Non-pigmented ciliary epithelial cell (primary cell): ENCODE measurements at regions not wholly inside any gene's neighbourhood (a gene's known extent, or its start where the extent isn't known, plus 50 kb on each side); places are given as distances from the start of the nearest gene placed in this dataset.
"Not testable (repeated sequence)": the region's sequence is repeated elsewhere in the genome, so short reads cannot be mapped to it uniquely, and the experiment has no call there.

Source experiments
- DNase-seq: peaks from one replicate; pipeline ENCODE4 v3.0.0-alpha.2; 2010; ENCODE audit warnings: low read depth

DNA sequence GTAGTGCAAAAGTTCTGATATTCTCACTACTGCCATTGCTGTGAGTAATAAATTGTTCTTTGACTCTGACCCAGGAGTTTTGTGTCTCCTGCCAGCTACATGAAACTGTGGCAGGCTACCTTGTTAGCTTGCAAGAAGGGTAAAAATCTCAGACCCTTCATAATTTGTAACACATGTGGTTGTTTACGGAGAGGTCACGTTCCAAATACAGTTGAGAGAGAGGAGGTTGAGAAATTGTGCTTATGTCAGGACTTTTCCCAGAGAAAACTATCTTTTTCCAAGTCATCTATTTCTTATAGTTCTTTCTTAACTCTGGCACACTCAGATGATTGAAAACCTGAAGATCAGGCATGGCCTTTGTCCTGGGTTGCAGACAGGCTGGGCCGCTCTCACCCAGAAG, 114.4 kb upstream of the SVIL start:
- no peak for DNase-seq

GRCh38 chr10:29748109-29748650, 113.4 kb upstream of the SVIL start:
- no peak for DNase-seq

DNA sequence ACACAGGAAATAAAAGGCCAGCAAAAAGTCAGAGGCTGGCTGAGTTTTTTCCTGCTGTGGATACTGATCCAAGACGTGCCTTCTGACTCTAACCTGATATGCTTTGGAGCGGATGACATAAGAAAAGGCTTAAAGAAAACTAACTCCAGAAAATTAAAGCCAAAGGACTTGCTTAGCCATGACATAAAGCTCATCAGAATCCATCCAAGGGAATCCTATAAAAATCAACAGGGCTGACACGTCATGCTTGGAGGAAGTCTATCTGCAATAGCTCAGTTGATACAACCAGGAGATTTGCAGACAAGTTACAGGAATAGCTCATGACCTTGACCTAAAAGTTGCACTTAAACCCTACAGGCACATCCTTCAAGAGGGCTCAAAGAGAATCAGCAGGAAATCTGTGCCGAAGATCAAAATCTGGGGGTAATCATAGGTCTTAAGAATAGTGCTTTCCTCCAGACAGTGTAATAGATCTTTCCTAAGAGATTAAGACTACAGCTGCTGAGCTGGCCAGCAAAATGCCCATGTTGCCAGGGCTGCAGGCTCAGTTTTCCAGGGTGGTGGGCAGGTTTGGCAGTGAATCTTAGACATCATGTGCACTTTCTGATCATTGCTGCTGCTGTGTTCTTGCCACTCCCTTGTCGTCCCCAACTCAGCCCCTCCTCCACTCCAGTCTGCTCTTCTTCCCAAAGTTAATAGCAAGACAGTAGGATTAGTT, 111.5 kb upstream of the SVIL start:
- no peak for DNase-seq

DNA sequence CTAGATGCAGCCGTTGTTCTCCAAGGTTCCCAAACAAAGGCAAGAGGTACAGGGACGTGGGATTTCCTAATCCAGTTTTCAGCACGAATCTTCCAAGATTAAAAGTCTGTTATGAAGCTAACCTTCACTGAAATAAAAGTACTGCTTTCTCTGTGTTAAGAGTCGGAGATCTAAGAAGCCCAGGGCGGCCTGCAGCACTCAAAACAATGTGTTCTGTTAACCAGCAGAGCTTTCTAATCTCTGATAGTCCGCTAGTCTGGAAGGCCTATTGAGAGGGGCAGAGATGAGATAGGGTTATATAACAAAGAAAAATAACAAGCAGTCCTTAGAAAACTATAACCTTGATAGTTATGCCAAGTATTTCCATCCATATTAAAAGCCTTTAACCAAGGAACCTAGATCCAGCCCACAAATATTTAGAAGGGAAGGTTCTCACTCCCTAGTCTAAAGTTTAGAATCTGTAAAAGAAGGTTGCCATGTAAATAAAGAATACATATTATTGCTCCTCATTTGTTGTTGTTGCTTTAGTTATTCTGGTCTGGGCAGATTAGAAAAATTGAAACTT, 106.3 kb upstream of the SVIL start:
- no peak for DNase-seq

GRCh38 chr10:29738341-29738740, 103.6 kb upstream of the SVIL start:
- no peak for DNase-seq

GRCh38 chr10:29737074-29737593, 102.4 kb upstream of the SVIL start:
- no peak for DNase-seq

DNA sequence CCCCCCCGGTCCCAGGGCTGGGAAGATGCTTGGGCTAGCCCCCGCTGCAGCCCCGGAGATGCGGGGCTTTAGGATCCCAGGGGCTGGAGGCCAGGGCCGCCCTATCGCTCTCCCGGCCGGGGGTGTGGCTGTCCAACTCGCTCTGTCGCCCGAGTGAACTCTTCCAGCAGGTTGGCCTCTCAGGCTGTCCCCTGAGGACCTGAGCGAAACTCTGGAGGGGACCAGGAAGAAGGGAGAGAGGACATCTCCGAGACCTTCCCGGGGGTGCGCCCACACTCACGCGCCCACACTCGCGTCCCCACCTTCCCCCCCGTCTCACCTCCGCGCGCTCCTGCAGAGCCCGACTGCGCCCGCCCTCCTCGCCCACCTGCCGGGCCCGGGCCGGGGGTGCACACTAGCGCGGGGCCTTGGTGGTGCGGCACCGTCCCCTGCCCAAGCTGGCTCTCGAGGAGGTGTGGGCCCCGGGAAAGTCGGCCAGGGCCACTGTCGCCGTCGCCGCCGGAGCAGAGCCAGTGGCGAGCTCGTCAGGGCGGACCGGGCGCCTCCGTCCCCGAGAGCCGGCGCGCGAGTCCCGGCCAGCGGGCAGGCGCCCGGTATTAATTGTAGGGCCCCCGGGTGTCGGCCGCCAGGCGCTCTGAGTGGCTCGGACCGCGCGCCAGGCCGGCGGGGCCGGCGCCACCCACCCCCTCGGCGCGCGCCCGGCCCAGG, 101.7 kb upstream of the SVIL start:
- no peak for DNase-seq

- no peak for DNase-seq
Measured at GRCh38 chr10:29735628-29736365, 101.0 kb upstream of the SVIL start.

DNA sequence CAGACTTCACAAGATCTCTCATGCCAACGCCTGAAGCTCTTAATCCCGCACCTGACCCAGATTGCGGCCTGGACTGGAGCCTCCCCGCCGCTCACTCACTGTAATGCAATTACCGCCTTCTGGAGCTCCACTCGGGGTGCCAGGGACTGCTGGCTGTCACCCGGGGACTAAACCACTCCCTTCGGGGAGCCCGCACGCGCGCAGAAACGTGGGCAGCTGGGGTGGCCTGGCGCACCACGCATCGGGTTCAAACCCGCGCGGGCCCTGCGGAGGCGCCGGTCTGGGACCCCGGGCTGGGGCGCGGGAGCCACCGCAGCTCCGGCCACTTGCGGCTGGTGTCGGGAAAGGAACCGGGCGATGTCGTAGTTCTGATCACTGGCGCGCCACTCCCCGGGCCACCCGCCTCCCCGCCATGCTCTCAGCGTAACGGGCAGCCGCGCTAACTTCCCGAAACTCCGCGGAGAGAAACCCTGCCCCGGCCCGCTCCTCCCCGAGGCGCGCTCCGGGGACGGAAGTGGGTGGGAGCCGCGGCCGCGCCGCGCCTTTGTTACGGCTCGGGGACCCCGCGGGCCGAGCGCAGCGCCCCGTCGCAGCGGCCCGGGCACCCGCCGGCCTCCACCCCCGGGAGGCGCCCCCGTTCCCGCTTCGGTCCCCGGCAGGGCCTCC, 100.3 kb upstream of the SVIL start:
- DNase-seq = no peak

GRCh38 chr10:29734640-29734961, 99.8 kb upstream of the SVIL start:
- DNase-seq = no peak

- DNase-seq = no peak
Measured at GRCh38 chr10:29733323-29733722, 98.6 kb upstream of the SVIL start.

DNA sequence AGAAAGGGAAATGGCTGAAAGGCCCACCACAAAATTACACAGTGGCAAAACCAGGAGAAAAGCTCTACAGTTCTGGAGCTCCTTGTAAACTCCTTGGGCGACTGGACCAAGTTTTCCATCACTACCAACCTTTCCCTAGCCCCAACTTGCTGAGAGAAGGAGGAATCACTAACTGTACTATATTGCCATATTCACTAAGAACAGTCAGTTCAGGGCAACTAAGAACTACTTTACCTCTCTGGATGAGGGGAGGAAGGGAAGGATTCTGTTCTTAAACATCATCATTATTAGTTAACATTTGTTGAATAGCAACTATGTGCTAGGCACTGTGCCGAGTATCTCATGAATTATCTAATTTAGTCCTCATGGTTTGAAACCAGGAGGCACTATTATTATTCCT, 98.1 kb upstream of the SVIL start:
- no peak for DNase-seq

DNA sequence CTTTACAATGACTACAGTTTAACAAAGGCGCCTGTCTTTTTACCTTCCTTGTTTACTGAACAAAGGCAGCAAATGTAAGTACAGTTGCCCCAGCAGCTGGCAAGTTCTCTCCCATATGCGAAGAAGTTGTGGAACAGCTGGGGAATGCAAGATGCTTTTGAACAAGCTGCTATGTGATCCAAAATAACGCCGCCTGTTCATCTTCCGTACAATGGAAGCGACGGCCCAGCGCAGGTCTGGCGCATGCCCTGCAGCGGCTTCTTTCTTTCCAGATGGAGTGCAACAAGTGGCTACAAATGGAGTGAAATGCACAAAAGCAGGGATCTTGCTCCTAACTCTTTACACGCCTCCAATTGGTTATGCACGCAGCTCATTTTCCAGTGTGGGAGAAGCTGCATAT, 97.0 kb upstream of the SVIL start:
- no peak for DNase-seq

GRCh38 chr10:29730969-29731368, 96.2 kb upstream of the SVIL start:
- no peak for DNase-seq

DNA sequence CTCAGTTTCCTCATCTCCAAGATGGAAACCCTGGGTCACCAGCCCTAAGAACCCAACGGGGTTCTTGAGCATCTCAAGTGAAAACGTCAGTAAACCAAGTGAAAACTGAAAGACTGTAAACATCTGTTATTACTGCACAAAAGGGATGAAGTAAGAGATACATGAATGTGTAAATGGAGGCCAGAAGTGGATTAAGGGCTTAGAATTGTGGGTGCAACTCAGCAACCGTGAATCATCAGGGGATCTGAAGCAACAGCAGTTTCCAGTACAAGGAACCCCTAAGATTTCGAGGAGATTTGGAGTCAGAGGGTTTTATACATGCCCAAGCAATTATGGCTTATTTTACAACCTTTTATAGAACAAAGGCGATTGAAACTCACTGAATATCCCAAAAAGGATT, 95.7 kb upstream of the SVIL start:
- no peak for DNase-seq

DNA sequence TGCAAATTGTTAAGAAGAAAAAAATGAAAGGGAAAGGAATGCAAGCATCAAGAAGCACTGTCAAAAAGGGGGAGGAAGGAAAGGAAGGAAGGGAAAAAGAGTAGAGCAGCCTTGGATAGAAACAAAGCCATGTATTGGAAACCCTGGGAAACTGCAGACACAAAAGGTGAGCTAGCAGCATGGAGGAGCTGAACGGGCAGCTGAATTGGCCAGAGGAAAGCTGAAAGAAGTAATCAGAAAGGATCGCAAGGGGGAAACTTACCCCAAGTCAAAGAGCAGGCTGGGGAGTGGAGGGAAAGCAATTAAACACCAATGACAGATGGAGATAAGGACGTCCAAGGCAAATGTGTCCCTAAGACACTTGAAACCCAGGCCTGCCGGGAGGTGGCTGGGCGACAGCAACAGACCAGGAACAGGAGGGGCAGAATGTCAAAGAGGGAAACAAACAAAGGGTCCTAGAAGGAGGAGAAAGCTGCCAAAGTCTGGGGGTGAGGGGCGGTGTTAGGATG, 93.8 kb upstream of the SVIL start:
- DNase-seq = no peak

- DNase-seq = not testable (repeated sequence)
Measured at GRCh38 chr10:29725927-29726326, 91.2 kb upstream of the SVIL start.

DNA sequence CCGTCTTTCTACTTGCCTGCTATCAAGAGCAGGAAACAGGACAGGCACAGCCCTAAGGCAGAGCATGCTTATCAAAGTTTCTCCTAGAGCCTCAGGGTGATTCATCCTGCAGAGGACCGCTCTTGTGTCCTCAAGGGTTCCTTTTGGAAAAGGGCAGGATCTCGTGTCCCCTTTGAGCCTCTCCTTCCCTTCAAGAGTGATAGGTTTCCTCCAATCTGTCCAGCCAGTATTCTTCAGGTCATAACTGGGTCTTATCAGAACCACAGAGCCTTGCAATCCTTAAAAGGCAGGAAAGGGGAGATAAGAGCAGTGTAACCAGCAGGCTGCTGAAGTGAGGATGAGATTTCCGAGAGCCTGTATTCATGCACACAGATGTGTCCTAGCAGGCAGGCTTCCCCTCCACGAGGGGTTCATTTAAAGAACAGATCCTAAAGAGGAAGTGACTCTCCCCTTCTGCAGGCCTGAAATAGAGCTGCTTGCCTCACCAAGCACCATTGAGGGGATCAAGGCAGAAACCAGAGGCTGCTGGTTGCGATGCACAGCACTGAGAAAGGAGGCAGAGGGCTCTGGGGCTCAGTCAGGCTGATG, 90.5 kb upstream of the SVIL start:
- no peak for DNase-seq

DNA sequence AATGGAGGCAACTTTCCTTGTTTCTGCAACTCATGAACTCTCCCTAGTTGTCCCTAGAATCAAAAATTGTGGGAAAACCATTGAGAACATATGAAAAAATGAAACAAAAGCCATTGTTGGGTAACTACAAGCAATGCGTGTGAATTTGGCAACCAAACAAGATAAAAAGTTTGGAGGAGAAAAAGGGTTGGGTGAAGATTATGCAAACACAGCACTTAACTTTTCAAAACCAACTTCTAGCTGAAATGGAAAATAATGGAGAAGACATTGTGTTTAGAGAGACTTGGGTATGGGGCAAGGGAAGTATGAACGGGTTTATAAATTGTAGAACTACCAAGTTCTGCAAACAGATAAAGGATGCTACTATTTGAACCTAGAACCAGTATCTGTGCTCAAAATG, 89.0 kb upstream of the SVIL start:
- DNase-seq = no peak

DNA sequence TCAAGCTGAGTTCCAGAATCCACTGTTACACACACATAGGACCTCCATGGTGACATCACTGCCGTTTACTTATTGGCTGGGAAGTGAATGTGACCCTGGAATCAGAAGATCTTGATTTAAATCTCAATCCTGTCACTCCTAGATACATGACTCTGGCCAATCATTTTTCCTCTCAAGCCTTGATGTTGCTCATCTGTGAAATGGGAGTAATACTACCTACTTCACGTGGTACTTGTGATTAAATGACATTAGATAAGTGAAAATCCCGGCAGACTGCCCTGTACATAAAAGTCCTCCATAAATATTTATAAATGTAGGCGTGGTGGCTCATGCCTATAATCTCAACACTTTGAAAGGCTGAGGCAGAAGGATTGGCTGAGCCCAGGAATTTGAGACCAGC, 88.0 kb upstream of the SVIL start:
- no peak for DNase-seq

DNA sequence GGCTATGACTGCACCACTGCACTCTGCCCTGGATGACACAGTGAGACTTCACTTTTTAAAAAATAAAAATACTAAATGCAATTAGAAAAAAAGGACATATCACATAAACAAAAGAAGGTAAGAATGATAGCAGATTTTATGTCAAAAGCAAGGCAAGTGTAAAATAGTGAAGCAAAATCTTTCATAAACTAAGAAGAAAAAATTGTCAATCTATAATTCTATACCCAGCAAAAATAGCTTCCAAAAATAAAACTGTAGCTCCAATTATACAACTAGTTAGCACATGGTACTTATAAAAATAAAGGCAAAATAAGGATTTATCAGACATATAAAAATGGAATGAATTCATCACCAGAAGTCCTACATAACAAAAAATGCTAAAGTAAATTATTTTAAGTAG, 85.4 kb upstream of the SVIL start:
- DNase-seq = no peak
